HepG2 (cell line): ENCODE measurements at regions not wholly inside any gene's neighbourhood (a gene's known extent, or its start where the extent isn't known, plus 50 kb on each side); places are given as distances from the start of the nearest gene placed in this dataset.

ENCODE experiments used
- ATAC-seq: fragments of 200-7000 bp; cut with Tn5 transposase; 3 replicates; pipeline ENCODE4 v1.9.1; 2020; ENCODE audit warnings: mild to moderate bottlenecking, moderate library complexity
- BruUV-seq: library from RNA; stranded (reverse); fragments of 400-500 nt; replicated peaks from 2 replicates; lab custom pipeline; 2021; lab: Mats Ljungman, UMichigan
- CTCF ChIA-PET: fragments of 300-600 bp; formaldehyde crosslinking; extraction: SDS; loops from one replicate; lab custom pipeline; 2021; ENCODE audit warnings: low total read pairs, inconsistent platforms, low intra/inter-chr PET ratio; lab: Yijun Ruan, JAX
- POLR2A ChIA-PET: fragments of 350-600 bp; sonication (Branson Sonifier 250); formaldehyde crosslinking; loops from one replicate; lab custom pipeline; 2020; ENCODE audit warnings: antibody characterized with exemption, inconsistent platforms; lab: Yijun Ruan, JAX
- DNase-seq: peaks from one replicate; pipeline ENCODE4 v3.0.0-alpha.2; 2015; ENCODE audit warnings: low spot score
- FAIRE-seq: peaks from 3 replicates; lab custom pipeline; 2011; peaks lifted over from hg19 to GRCh38; lab: Jason Lieb, UNC
- H2AFZ ChIP-seq: one replicate; pipeline ENCODE4 v1.6.1; 2011; ENCODE audit warnings: low read length, inconsistent platforms
- H3K27ac ChIP-seq: fragments of 300-600 bp; 3 replicates; pipeline ENCODE4 v1.8.0; 2011; ENCODE audit warnings: mixed run types, mild to moderate bottlenecking, mixed read lengths, low read length, inconsistent platforms; ENCODE audit not compliant: insufficient read depth; ENCODE audit errors: extremely low read length
- H3K27me3 ChIP-seq, 2 experiments: fragments of 200-600 bp in 1 of 2; 2 replicates in 1 of 2; 3 replicates in 1 of 2; pipeline versions ENCODE4 v1.6.0 to v1.8.0; 2011; ENCODE audit warnings: low read length in 2 of 2, mild to moderate bottlenecking in 2 of 2, moderate library complexity in 2 of 2, inconsistent platforms in 1 of 2; ENCODE audit not compliant: insufficient read depth in 2 of 2, control insufficient read depth in 1 of 2
- H3K36me3 ChIP-seq, 2 experiments: fragments of 200-600 bp in 1 of 2; replicated peaks in 1 of 2; 2 replicates in 1 of 2; 3 replicates in 1 of 2; pipeline versions ENCODE4 v1.5.1 to v1.8.0; 2011; ENCODE audit warnings: low read length in 2 of 2, inconsistent platforms in 1 of 2; ENCODE audit not compliant: insufficient read depth in 2 of 2, control insufficient read depth in 1 of 2
- H3K4me1 ChIP-seq: 2 replicates; pipeline ENCODE4 v1.5.1; 2012; ENCODE audit warnings: low read length, inconsistent platforms; ENCODE audit not compliant: insufficient read depth
- H3K4me2 ChIP-seq: 2 replicates; pipeline ENCODE4 v1.6.0; 2011; ENCODE audit warnings: low read depth, low read length, inconsistent platforms
- H3K4me3 ChIP-seq, 3 experiments: fragments of 200-600 bp in 1 of 3; sonication (generic), shearing (Covaris generic) in 1 of 3; replicated peaks in 1 of 3; 2 replicates each; pipeline ENCODE4 v1.5.1; 2011 to 2016; ENCODE audit warnings: low read length in 3 of 3, inconsistent platforms in 2 of 3, low read depth in 2 of 3, mild to moderate bottlenecking in 2 of 3, control low read depth in 1 of 3, mixed read lengths in 1 of 3; ENCODE audit not compliant: insufficient read depth in 1 of 3
- H3K79me2 ChIP-seq: one replicate; pipeline ENCODE4 v1.6.1; 2011; ENCODE audit warnings: low read length, inconsistent platforms; ENCODE audit not compliant: insufficient read depth
- H3K9ac ChIP-seq: 2 replicates; pipeline ENCODE4 v1.6.0; 2011; ENCODE audit warnings: mild to moderate bottlenecking, low read depth, low read length, inconsistent platforms; ENCODE audit not compliant: insufficient read depth
- H3K9me3 ChIP-seq: 2 replicates; pipeline ENCODE4 v1.5.1; 2012; ENCODE audit warnings: mild to moderate bottlenecking, low read length
- H4K20me1 ChIP-seq: 2 replicates; pipeline ENCODE4 v1.6.0; 2011; ENCODE audit warnings: inconsistent platforms, mild to moderate bottlenecking, low read length, moderate library complexity; ENCODE audit not compliant: insufficient read depth
- ASH2L ChIP-seq: fragments of 300-600, 200-600 bp; sonication (generic); IDR thresholded peaks from 2 replicates; pipeline ENCODE4 v1.7.0; 2017; ENCODE audit warnings: low read depth, mild to moderate bottlenecking, moderate library complexity, mixed read lengths, low read length; ENCODE audit not compliant: insufficient read length
- GATAD1 ChIP-seq: IDR thresholded peaks from 2 replicates; pipeline ENCODE4 v1.6.1; 2016; ENCODE audit warnings: missing genetic modification reagents, missing compliant biosample characterization
- KDM1A ChIP-seq: IDR thresholded peaks from 2 replicates; pipeline ENCODE4 v1.6.1; 2016; ENCODE audit warnings: missing compliant biosample characterization
- SALL1 ChIP-seq: sonication (generic); formaldehyde crosslinking; IDR thresholded peaks from 2 replicates; pipeline ENCODE4 v1.8.0; 2022; ENCODE audit warnings: mild to moderate bottlenecking, missing genetic modification reagents
- SMARCC2 ChIP-seq: fragments of 450-650 bp; IDR thresholded peaks from 2 replicates; pipeline ENCODE4 v1.6.1; 2017; ENCODE audit warnings: antibody characterized with exemption, mild to moderate bottlenecking
- TCF7 ChIP-seq: sonication (generic); IDR thresholded peaks from 2 replicates; pipeline ENCODE4 v1.6.1; 2016; ENCODE audit warnings: antibody characterized with exemption, low read depth
- ZNF253 ChIP-seq: sonication (generic); formaldehyde crosslinking; IDR thresholded peaks from 2 replicates; pipeline ENCODE4 v1.8.0; 2022; ENCODE audit warnings: mild to moderate bottlenecking, missing genetic modification reagents, borderline replicate concordance
- ZNF343 ChIP-seq: sonication (generic); formaldehyde crosslinking; IDR thresholded peaks from 2 replicates; pipeline ENCODE4 v1.4.0; 2020; ENCODE audit warnings: mild to moderate bottlenecking, missing genetic modification reagents
- ZNF350 ChIP-seq: sonication (generic); formaldehyde crosslinking; IDR thresholded peaks from 2 replicates; pipeline ENCODE4 v1.4.0; 2020; ENCODE audit warnings: mild to moderate bottlenecking, low read depth, missing genetic modification reagents, borderline replicate concordance
- ZNF552 ChIP-seq: sonication (generic); formaldehyde crosslinking; IDR thresholded peaks from 2 replicates; pipeline ENCODE4 v1.9.0; 2022; ENCODE audit warnings: missing genetic modification reagents, mild to moderate bottlenecking, borderline replicate concordance
- WGBS: methylation state at CpG from one replicate; pipeline ENCODE4 v1.1.6; 2017; ENCODE audit warnings: low lambda C conversion rate; 5-methylcytosine and 5-hydroxymethylcytosine counted together
- in situ Hi-C: cut with HindIII; loops from 2 replicates; pipeline ENCODE4 v1.10.0; 2017; ENCODE audit warnings: low pct_unique_long_range_greater_than_20kb; ENCODE audit not compliant: extremely low pct_ligation_motif_present
- intact Hi-C: fragments of 100-400 bp; cut with micrococcal nuclease; formaldehyde crosslinking; loops from one replicate; pipeline ENCODE4 v1.10.0; 2022; ENCODE audit not compliant: unreplicated experiment
- TF ChIP-seq, protein P1 (sequence below): sonication (generic); formaldehyde crosslinking; IDR thresholded peaks from 2 replicates; pipeline ENCODE4 v1.4.0; 2020; ENCODE audit warnings: missing genetic modification reagents
- TF ChIP-seq, protein P2 (sequence below): IDR thresholded peaks from 2 replicates; pipeline ENCODE4 v1.6.1; 2016; ENCODE audit warnings: missing biosample characterization, missing genetic modification reagents, low read depth
- TF ChIP-seq, protein P3 (sequence below): sonication (generic); formaldehyde crosslinking; IDR thresholded peaks from 2 replicates; pipeline ENCODE4 v1.8.1; 2023; ENCODE audit warnings: mild to moderate bottlenecking, missing genetic modification reagents, borderline replicate concordance
- TF ChIP-seq, protein P4 (sequence below): sonication (generic); formaldehyde crosslinking; IDR thresholded peaks from 2 replicates; pipeline ENCODE4 v1.8.0; 2023; ENCODE audit warnings: mild to moderate bottlenecking, missing genetic modification reagents

DNA sequence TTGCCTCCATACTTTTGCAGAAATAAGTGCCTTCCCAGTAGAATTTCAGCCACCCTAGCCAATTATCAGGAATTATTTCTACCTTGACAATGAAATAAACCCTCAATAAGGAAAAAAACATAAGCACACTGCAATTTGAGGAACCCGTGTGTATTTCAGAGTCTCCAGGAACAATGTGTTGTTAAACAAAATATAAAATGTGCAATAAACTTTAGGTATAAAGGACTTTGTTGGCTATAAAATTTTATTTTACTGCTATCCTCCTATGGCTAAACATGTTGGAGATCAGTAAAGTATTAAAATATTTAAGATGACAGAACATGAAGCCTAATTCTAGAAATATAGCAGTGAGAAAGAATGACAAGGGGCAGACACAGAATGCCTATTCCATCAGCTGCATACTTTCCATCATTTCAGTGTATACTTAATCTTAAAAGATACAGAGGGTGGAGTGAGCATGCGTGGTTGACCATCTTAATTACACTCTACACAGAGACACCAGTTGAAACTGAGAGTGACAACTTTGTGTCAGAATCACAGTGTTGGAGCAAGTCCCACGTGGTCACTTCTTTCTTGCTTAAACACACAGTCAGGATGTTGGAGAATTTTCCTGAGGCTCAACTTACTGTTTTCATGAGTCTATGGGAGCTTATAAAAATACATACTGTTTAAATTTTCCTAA lies 79.0 kb upstream of the SUCLG2 start (continued):
- TF ChIP-seq ZNF552 (CRISPR knock-in tag) (no peak), ZNF253 (CRISPR knock-in tag) (no peak), ZNF350 (CRISPR knock-in tag) (no peak)
- TF ChIP-seq, protein P1, sequence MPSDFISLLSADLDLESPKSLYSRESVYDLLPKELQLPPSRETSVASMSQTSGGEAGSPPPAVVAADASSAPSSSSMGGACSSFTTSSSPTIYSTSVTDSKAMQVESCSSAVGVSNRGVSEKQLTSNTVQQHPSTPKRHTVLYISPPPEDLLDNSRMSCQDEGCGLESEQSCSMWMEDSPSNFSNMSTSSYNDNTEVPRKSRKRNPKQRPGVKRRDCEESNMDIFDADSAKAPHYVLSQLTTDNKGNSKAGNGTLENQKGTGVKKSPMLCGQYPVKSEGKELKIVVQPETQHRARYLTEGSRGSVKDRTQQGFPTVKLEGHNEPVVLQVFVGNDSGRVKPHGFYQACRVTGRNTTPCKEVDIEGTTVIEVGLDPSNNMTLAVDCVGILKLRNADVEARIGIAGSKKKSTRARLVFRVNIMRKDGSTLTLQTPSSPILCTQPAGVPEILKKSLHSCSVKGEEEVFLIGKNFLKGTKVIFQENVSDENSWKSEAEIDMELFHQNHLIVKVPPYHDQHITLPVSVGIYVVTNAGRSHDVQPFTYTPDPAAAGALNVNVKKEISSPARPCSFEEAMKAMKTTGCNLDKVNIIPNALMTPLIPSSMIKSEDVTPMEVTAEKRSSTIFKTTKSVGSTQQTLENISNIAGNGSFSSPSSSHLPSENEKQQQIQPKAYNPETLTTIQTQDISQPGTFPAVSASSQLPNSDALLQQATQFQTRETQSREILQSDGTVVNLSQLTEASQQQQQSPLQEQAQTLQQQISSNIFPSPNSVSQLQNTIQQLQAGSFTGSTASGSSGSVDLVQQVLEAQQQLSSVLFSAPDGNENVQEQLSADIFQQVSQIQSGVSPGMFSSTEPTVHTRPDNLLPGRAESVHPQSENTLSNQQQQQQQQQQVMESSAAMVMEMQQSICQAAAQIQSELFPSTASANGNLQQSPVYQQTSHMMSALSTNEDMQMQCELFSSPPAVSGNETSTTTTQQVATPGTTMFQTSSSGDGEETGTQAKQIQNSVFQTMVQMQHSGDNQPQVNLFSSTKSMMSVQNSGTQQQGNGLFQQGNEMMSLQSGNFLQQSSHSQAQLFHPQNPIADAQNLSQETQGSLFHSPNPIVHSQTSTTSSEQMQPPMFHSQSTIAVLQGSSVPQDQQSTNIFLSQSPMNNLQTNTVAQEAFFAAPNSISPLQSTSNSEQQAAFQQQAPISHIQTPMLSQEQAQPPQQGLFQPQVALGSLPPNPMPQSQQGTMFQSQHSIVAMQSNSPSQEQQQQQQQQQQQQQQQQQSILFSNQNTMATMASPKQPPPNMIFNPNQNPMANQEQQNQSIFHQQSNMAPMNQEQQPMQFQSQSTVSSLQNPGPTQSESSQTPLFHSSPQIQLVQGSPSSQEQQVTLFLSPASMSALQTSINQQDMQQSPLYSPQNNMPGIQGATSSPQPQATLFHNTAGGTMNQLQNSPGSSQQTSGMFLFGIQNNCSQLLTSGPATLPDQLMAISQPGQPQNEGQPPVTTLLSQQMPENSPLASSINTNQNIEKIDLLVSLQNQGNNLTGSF (CRISPR knock-in tag): no peak

- no TSS peak for BruUV-seq
- Histone ChIP-seq H3K4me2 (no peak overlapping the region), H3K4me3 (no peak overlapping the region), H3K36me3 (no peaks in the 10 kb centered on the region), H3K9me3 (no peaks in the 10 kb centered on the region), H2AFZ (no peak overlapping the region), H3K4me1 (no peaks in the 10 kb centered on the region), H4K20me1 (no peaks in the 10 kb centered on the region), H3K27ac (no peak overlapping the region), H3K9ac (no peak overlapping the region), H3K79me2 (no peaks in the 10 kb centered on the region), H3K27me3 (no peaks in the 10 kb centered on the region)
- 72% methylated on average over 2 of the region's 2 CpGs for WGBS
- no peak for DNase-seq
- ATAC-seq: no peak
- CTCF ChIA-PET: no interaction called here
- POLR2A ChIA-PET: no interaction called here
- intact Hi-C loops: no loop called here
- in situ Hi-C loops: no loop called here
- no peak for FAIRE-seq
- TF ChIP-seq, protein P2, sequence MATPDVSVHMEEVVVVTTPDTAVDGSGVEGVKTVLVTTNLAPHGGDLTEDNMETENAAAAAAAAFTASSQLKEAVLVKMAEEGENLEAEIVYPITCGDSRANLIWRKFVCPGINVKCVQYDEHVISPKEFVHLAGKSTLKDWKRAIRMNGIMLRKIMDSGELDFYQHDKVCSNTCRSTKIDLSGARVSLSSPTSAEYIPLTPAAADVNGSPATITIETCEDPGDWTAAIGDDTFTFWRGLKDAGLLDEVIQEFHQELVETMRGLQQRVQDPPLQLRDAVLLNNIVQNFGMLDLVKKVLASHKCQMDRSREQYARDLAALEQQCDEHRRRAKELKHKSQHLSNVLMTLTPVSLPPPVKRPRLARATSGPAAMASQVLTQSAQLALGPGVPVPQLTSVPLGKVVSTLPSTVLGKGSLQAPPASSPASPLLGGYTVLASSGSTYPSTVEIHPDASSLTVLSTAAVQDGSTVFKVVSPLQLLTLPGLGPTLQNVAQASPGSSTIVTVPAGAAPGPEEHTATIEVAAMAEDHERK (CRISPR knock-in tag): no peak
- TF ChIP-seq ZNF343: no peak
- TF ChIP-seq SALL1 (CRISPR knock-in tag): no peak
- TF ChIP-seq, protein P3, sequence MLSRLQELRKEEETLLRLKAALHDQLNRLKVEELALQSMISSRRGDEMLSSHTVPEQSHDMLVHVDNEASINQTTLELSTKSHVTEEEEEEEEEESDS (CRISPR knock-in tag): no peak
- no peak for TF ChIP-seq KDM1A
- no peak for TF ChIP-seq GATAD1 (CRISPR knock-in tag)
- TF ChIP-seq TCF7: no peak
- TF ChIP-seq ASH2L: no peak
- no peak for TF ChIP-seq SMARCC2
- TF ChIP-seq, protein P4, sequence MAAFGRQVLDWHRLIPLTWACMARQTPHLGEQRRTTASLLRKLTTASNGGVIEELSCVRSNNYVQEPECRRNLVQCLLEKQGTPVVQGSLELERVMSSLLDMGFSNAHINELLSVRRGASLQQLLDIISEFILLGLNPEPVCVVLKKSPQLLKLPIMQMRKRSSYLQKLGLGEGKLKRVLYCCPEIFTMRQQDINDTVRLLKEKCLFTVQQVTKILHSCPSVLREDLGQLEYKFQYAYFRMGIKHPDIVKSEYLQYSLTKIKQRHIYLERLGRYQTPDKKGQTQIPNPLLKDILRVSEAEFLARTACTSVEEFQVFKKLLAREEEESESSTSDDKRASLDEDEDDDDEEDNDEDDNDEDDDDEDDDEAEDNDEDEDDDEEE (CRISPR knock-in tag): no peak
Observed at GRCh38 chr3:67724434-67724833, 70.0 kb upstream of the SUCLG2 start.
